ENCODE measurements at regions not wholly inside any gene's neighbourhood (a gene's known extent, or its start where the extent isn't known, plus 50 kb on each side); places are given as distances from the start of the nearest gene placed in this dataset.
"Not testable (repeated sequence)": the region's sequence is repeated elsewhere in the genome, so short reads cannot be mapped to it uniquely, and the experiment has no call there.

GRCh38 chr13:62839338-62839737 is 1423.7 kb upstream of the PCDH20 start:
- no peak for DNase-seq (ENCODE audit: low spot score)

- no peak for DNase-seq (ENCODE audit: low spot score)
Observed at GRCh38 chr13:62838929-62839328, 1423.3 kb upstream of the PCDH20 start.

GRCh38 chr13:62837895-62838294 is 1422.2 kb upstream of the PCDH20 start:
- DNase-seq (ENCODE audit: low spot score) = no peak

- DNase-seq (ENCODE audit: low spot score) = no peak
Observed at GRCh38 chr13:62829486-62829885, 1413.8 kb upstream of the PCDH20 start.

GRCh38 chr13:62799931-62800436 is 1384.3 kb upstream of the PCDH20 start:
- DNase-seq (ENCODE audit: low spot score) = no peak

- DNase-seq (ENCODE audit: low spot score) = no peak
Observed at GRCh38 chr13:62799038-62799535, 1383.4 kb upstream of the PCDH20 start.

GRCh38 chr13:62793850-62794249 is 1378.2 kb upstream of the PCDH20 start:
- no peak for DNase-seq (ENCODE audit: low spot score)

- no peak for DNase-seq (ENCODE audit: low spot score)
Observed at GRCh38 chr13:62781866-62782265, 1366.2 kb upstream of the PCDH20 start.

- no peak for DNase-seq (ENCODE audit: low spot score)
Observed at GRCh38 chr13:62779161-62779560, 1363.5 kb upstream of the PCDH20 start.

GRCh38 chr13:62767473-62767872 is 1351.8 kb upstream of the PCDH20 start:
- no peak for DNase-seq (ENCODE audit: low spot score)

GRCh38 chr13:62760724-62761123 is 1345.1 kb upstream of the PCDH20 start:
- DNase-seq (ENCODE audit: low spot score) = no peak

- DNase-seq (ENCODE audit: low spot score) = no peak
Observed at GRCh38 chr13:62747629-62748028, 1332.0 kb upstream of the PCDH20 start.

- no peak for DNase-seq (ENCODE audit: low spot score)
Observed at GRCh38 chr13:62747152-62747551, 1331.5 kb upstream of the PCDH20 start.

GRCh38 chr13:62729746-62730145 is 1314.1 kb upstream of the PCDH20 start:
- not testable (repeated sequence) for DNase-seq (ENCODE audit: low spot score)

- no peak for DNase-seq (ENCODE audit: low spot score)
Observed at GRCh38 chr13:62721893-62722292, 1306.2 kb upstream of the PCDH20 start.

- not testable (repeated sequence) for DNase-seq (ENCODE audit: low spot score)
Observed at GRCh38 chr13:62711948-62712347, 1296.3 kb upstream of the PCDH20 start.

- no peak for DNase-seq (ENCODE audit: low spot score)
Observed at GRCh38 chr13:62710787-62711186, 1295.1 kb upstream of the PCDH20 start.

GRCh38 chr13:62706048-62706447 is 1290.4 kb upstream of the PCDH20 start:
- no peak for DNase-seq (ENCODE audit: low spot score)

- peak; percentile 10 for DNase-seq (ENCODE audit: low spot score)
Observed at GRCh38 chr13:62704875-62705274, 1289.2 kb upstream of the PCDH20 start.

GRCh38 chr13:62702502-62702901 is 1286.9 kb upstream of the PCDH20 start:
- no peak for DNase-seq (ENCODE audit: low spot score)

GRCh38 chr13:62697701-62698100 is 1282.1 kb upstream of the PCDH20 start:
- no peak for DNase-seq (ENCODE audit: low spot score)

GRCh38 chr13:62696490-62696889 is 1280.8 kb upstream of the PCDH20 start:
- DNase-seq (ENCODE audit: low spot score) = no peak

GRCh38 chr13:62687732-62688131 is 1272.1 kb upstream of the PCDH20 start:
- no peak for DNase-seq (ENCODE audit: low spot score)

- no peak for DNase-seq (ENCODE audit: low spot score)
Observed at GRCh38 chr13:62684359-62684758, 1268.7 kb upstream of the PCDH20 start.

- no peak for DNase-seq (ENCODE audit: low spot score)
Observed at GRCh38 chr13:62682788-62683187, 1267.1 kb upstream of the PCDH20 start.
